ENCODE measurements at regions not wholly inside any gene's neighbourhood (a gene's known extent, or its start where the extent isn't known, plus 50 kb on each side); places are given as distances from the start of the nearest gene placed in this dataset.

DNA sequence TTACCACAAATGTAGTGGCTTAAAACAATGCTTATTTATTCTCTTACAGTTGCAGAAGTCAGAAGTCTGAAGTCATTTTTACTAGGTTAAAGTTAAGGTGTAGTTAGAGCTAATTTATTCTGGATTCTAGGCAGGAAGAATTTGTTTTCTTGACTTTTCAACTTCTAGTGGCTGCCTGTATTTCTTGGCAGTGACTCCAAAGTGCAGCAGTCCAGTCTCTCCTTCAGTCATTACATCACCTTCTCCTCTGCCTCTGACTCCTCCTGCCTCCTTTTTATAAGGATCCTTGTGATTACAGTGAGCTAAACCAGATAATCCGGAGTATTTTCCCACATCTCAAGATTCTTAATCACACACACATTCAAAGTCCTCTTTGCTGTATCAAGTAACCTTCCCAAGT lies 581.4 kb downstream of the KCNA4 start:
- TF ChIP-seq, protein P1, sequence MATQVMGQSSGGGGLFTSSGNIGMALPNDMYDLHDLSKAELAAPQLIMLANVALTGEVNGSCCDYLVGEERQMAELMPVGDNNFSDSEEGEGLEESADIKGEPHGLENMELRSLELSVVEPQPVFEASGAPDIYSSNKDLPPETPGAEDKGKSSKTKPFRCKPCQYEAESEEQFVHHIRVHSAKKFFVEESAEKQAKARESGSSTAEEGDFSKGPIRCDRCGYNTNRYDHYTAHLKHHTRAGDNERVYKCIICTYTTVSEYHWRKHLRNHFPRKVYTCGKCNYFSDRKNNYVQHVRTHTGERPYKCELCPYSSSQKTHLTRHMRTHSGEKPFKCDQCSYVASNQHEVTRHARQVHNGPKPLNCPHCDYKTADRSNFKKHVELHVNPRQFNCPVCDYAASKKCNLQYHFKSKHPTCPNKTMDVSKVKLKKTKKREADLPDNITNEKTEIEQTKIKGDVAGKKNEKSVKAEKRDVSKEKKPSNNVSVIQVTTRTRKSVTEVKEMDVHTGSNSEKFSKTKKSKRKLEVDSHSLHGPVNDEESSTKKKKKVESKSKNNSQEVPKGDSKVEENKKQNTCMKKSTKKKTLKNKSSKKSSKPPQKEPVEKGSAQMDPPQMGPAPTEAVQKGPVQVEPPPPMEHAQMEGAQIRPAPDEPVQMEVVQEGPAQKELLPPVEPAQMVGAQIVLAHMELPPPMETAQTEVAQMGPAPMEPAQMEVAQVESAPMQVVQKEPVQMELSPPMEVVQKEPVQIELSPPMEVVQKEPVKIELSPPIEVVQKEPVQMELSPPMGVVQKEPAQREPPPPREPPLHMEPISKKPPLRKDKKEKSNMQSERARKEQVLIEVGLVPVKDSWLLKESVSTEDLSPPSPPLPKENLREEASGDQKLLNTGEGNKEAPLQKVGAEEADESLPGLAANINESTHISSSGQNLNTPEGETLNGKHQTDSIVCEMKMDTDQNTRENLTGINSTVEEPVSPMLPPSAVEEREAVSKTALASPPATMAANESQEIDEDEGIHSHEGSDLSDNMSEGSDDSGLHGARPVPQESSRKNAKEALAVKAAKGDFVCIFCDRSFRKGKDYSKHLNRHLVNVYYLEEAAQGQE (IDR thresholded peaks at IDR 0.05; ENCODE audit: insufficient replicate concordance, low read depth), result no peak
- TF ChIP-seq POLR2AphosphoS5 (IDR thresholded peaks at IDR 0.05; ENCODE audit: low read depth) (no peak), SPI1 (IDR thresholded peaks at IDR 0.05; ENCODE audit: borderline replicate concordance, low read depth) (no peak), GABPA (IDR thresholded peaks at IDR 0.05; ENCODE audit: low read depth) (no peak)
- TF ChIP-seq, protein P2, sequence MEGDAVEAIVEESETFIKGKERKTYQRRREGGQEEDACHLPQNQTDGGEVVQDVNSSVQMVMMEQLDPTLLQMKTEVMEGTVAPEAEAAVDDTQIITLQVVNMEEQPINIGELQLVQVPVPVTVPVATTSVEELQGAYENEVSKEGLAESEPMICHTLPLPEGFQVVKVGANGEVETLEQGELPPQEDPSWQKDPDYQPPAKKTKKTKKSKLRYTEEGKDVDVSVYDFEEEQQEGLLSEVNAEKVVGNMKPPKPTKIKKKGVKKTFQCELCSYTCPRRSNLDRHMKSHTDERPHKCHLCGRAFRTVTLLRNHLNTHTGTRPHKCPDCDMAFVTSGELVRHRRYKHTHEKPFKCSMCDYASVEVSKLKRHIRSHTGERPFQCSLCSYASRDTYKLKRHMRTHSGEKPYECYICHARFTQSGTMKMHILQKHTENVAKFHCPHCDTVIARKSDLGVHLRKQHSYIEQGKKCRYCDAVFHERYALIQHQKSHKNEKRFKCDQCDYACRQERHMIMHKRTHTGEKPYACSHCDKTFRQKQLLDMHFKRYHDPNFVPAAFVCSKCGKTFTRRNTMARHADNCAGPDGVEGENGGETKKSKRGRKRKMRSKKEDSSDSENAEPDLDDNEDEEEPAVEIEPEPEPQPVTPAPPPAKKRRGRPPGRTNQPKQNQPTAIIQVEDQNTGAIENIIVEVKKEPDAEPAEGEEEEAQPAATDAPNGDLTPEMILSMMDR (IDR thresholded peaks at IDR 0.05; ENCODE audit: insufficient read depth, low read length), result no peak
- no peak for DNase-seq (ENCODE audit: low read depth in 1 of 2, low spot score in 1 of 2)
- no peak overlapping the region for H3K4me3 ChIP-seq (replicated peaks; ENCODE audit: insufficient read depth, low read length)
- no peak overlapping the region for H3K27ac ChIP-seq (replicated peaks)
- H3K27me3 ChIP-seq (ENCODE audit: insufficient read depth, poor library complexity, severe bottlenecking), result no peaks in the 10 kb centered on the region

DNA sequence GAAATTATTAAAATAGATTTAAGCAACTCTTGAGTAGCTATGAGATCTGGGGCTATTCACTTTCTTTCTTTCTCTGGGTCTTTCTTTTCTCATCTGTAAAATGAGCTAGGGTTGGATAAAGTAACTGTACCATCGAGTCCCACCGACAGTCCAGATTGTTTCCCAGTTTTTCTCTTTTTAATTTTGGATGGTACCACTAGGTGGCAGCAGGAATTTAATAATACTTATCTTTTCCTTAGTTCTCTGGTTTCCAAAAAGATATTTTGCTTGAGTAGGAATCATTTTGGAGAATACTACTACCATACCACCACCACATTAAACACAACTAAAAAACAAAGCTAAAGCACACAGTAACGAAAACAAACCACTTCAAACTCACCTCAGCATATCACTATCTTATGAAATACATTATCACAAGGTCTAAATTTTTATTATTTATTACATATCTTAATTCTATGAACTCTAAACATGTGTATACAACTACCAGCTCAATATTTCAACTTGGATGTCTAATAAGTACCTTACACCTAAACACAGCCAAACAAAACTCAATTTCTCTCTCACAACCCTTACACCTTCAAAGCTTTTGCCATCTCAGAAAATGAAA lies 584.0 kb downstream of the KCNA4 start:
- no peak for DNase-seq (ENCODE audit: low read depth in 1 of 2, low spot score in 1 of 2)
- no peak overlapping the region for H3K27ac ChIP-seq (replicated peaks)
- TF ChIP-seq GABPA (IDR thresholded peaks at IDR 0.05; ENCODE audit: low read depth) (no peak), SPI1 (IDR thresholded peaks at IDR 0.05; ENCODE audit: borderline replicate concordance, low read depth) (no peak), POLR2AphosphoS5 (IDR thresholded peaks at IDR 0.05; ENCODE audit: low read depth) (no peak)
- TF ChIP-seq, protein P2 (IDR thresholded peaks at IDR 0.05; ENCODE audit: insufficient read depth, low read length), result no peak
- TF ChIP-seq, protein P1 (IDR thresholded peaks at IDR 0.05; ENCODE audit: insufficient replicate concordance, low read depth), result no peak
- no peak overlapping the region for H3K4me3 ChIP-seq (replicated peaks; ENCODE audit: insufficient read depth, low read length)
- H3K27me3 ChIP-seq (ENCODE audit: insufficient read depth, poor library complexity, severe bottlenecking), result no peaks in the 10 kb centered on the region

DNA sequence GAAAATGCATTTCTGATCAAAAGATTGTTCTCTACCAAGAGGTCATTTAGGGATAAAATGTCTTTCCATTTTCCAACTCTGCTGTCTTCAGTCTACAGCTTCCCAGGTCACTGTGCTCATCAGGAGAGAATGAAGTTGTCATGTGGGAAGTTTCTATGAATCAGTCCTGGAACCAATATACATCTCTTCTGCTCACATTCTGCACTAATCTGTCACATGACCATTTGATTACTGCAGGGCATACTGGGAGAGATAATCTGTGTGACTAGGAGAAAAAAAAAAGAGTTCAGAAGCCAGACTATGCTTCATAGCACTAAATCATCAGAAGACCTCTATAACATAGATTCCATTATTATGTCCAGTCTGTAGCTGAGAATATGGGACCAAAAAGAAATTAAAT lies 611.5 kb downstream of the KCNA4 start:
- H3K27ac ChIP-seq (replicated peaks), result no peak overlapping the region
- TF ChIP-seq, protein P1 (IDR thresholded peaks at IDR 0.05; ENCODE audit: insufficient replicate concordance, low read depth), result no peak
- no peak for TF ChIP-seq GABPA (IDR thresholded peaks at IDR 0.05; ENCODE audit: low read depth)
- no peak for TF ChIP-seq SPI1 (IDR thresholded peaks at IDR 0.05; ENCODE audit: borderline replicate concordance, low read depth)
- TF ChIP-seq, protein P2 (IDR thresholded peaks at IDR 0.05; ENCODE audit: insufficient read depth, low read length), result no peak
- no peak for TF ChIP-seq POLR2AphosphoS5 (IDR thresholded peaks at IDR 0.05; ENCODE audit: low read depth)
- no peak overlapping the region for H3K4me3 ChIP-seq (replicated peaks; ENCODE audit: insufficient read depth, low read length)
- DNase-seq (ENCODE audit: low read depth in 1 of 2, low spot score in 1 of 2), result no peak
- no peaks in the 10 kb centered on the region for H3K27me3 ChIP-seq (ENCODE audit: insufficient read depth, poor library complexity, severe bottlenecking)

Data from HL-60 (cell line).